ENCODE measurements at regions not wholly inside any gene's neighbourhood (a gene's known extent, or its start where the extent isn't known, plus 50 kb on each side); places are given as distances from the start of the nearest gene placed in this dataset.

DNA sequence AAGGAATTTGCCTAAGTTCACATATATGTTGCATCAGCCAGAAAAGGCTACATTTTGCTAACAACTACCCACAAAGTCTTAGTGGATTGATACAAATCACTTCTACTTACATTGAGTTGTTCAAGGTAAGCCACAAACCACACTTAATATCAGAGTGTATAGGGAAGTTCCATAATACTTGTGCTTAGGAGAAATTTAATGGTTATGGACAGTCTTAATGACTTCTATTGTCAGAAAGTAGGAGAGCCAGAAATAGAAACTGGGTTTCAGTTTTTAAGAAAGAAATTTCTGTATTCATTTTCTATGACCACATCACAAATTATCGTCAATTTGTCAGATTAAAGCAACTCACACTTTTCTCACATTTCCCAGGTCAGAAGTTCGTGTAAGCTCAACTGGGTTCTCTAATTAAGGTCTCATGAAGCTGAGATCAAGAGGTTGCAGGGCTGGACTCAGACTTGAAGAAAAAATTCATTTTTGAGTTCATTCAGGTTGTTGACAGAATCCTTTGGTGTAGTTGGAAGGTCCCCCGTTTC lies 695.7 kb downstream of the CDH11 start:
- TF ChIP-seq POLR2AphosphoS5 (IDR thresholded peaks at IDR 0.05; ENCODE audit: low read depth, low read length) (no peak), SIN3A (IDR thresholded peaks at IDR 0.05; ENCODE audit: borderline replicate concordance, insufficient read depth, low read length) (no peak)
- TF ChIP-seq, protein P1, sequence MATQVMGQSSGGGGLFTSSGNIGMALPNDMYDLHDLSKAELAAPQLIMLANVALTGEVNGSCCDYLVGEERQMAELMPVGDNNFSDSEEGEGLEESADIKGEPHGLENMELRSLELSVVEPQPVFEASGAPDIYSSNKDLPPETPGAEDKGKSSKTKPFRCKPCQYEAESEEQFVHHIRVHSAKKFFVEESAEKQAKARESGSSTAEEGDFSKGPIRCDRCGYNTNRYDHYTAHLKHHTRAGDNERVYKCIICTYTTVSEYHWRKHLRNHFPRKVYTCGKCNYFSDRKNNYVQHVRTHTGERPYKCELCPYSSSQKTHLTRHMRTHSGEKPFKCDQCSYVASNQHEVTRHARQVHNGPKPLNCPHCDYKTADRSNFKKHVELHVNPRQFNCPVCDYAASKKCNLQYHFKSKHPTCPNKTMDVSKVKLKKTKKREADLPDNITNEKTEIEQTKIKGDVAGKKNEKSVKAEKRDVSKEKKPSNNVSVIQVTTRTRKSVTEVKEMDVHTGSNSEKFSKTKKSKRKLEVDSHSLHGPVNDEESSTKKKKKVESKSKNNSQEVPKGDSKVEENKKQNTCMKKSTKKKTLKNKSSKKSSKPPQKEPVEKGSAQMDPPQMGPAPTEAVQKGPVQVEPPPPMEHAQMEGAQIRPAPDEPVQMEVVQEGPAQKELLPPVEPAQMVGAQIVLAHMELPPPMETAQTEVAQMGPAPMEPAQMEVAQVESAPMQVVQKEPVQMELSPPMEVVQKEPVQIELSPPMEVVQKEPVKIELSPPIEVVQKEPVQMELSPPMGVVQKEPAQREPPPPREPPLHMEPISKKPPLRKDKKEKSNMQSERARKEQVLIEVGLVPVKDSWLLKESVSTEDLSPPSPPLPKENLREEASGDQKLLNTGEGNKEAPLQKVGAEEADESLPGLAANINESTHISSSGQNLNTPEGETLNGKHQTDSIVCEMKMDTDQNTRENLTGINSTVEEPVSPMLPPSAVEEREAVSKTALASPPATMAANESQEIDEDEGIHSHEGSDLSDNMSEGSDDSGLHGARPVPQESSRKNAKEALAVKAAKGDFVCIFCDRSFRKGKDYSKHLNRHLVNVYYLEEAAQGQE (IDR thresholded peaks at IDR 0.05; ENCODE audit: insufficient read depth in 1 of 2, low read depth in 2 of 2, low read length in 2 of 2) = no peak

Measured in PFSK-1 (cell line).